ENCODE measurements at regions not wholly inside any gene's neighbourhood (a gene's known extent, or its start where the extent isn't known, plus 50 kb on each side); places are given as distances from the start of the nearest gene placed in this dataset.

DNA sequence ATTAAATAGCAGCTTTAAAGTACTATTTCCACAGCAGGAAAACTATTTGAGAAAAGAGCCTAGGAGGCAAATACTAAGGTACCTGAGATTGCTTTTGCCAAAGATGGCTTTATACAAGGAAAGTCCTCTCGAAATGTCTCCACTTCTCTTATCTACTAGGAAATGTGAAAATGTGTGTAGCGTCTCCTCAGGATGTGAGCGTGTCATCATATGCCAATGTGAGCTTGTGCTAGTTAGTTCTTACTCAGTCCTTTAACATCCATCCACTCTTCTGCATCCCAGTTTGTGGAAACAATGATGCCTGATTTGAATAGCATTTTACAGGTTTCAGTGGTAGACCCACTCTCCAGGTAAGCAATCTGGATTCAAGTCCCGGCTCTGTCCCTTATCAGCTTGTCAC, 421.0 kb downstream of the DYNC2H1 start:
- no peak for FAIRE-seq

DNA sequence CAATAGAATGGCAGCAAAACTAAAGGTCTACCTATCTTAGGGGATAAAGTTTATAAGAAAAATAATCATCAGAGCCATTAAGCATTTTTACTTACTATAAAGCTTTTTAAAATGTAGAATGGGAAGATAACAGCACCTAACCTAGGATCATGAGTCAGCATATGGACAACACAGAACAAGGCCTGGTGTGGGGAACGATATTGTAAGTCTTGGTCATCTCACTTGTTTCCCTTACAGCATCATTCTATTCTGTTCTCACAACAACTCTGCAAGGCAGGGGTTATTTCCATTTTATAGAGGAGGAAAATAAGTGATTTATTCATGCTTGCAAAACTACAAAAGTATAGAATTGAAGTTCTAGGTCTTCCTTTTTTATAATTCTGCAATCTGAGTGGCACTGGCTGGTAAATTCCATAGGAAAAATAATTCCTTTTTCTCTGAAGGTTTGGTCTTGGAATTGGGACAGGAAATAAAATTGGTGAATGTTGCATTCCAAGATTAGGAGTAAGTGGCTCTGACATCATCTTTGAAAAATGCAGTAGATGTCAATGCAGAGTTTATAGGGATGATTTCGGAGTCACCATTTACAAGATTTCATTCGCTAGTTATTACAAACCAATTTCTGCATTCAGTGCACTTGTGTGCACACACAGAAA, 423.0 kb downstream of the DYNC2H1 start:
- no peak for TF ChIP-seq POLR2A (IDR thresholded peaks at IDR 0.05; ENCODE audit: low read depth, low read length)
- DNase-seq (ENCODE audit: insufficient read length, low spot score) (peak; percentile 2), FAIRE-seq (peak; percentile 81)

More for the DNA sequence above, 421.0 kb downstream of the DYNC2H1 start:
- no peak for TF ChIP-seq POLR2A (IDR thresholded peaks at IDR 0.05; ENCODE audit: low read depth, low read length)
- no peak for DNase-seq (ENCODE audit: insufficient read length, low spot score)

DNA sequence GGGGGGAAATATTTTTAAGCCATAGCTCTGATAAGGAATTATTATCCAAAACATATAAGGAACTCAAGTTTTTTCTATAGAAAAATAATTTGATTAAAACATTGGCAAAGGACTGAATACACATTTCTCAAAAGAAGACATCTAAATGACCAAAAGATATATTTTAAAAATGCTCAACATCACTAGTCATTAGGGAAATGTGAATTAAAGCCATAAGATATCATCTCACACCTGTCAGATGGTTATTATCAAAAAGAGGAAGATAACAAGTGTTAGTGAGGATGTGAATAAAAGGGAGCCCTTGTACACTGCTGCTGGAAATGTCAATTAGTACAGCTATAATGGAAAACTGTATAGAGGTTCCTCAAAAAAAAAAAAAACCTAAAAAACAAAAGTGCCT, 425.0 kb downstream of the DYNC2H1 start:
- FAIRE-seq (no peak), DNase-seq (ENCODE audit: insufficient read length, low spot score) (no peak)
- no peak for TF ChIP-seq POLR2A (IDR thresholded peaks at IDR 0.05; ENCODE audit: low read depth, low read length)

DNA sequence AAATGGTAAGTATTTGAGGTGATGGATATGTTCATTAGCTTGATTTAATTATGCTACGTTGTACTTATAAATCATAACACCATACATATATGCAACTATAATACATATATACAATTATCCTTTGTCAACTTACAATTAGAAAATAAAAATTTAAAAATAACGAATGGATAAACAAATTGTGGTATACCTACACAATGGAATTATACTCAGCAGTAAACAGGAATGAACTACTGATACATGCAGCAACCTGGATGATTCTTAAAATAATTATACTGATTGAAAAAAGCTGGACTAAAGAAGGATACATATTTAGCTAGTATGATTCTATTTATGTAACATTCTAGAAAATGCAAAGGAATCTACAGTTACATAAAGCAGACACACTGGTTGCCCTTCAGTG, 425.7 kb downstream of the DYNC2H1 start:
- FAIRE-seq: no peak
- DNase-seq (ENCODE audit: insufficient read length, low spot score): no peak
- no peak for TF ChIP-seq POLR2A (IDR thresholded peaks at IDR 0.05; ENCODE audit: low read depth, low read length)

DNA sequence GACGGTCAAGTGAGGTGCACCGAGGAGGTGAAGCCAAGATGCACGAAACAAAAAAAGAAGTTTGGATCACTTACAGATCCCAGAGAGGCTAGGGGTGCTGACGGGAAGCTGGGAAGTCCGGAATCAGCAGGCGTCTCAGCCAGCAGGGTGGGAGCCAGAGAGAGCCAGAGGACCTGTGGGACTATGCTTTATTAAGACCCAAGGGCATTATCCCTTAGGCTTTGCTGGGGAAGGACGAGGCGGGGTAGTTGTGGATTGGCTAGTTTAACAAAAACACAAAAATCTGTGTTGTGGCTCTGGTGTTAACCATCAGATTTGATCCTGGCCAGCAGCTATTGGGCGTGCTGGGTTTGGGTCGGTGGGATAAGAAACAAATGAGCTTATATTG, 427.1 kb downstream of the DYNC2H1 start:
- no peak for TF ChIP-seq POLR2A (IDR thresholded peaks at IDR 0.05; ENCODE audit: low read depth, low read length)
- FAIRE-seq (no peak), DNase-seq (ENCODE audit: insufficient read length, low spot score) (no peak)

DNA sequence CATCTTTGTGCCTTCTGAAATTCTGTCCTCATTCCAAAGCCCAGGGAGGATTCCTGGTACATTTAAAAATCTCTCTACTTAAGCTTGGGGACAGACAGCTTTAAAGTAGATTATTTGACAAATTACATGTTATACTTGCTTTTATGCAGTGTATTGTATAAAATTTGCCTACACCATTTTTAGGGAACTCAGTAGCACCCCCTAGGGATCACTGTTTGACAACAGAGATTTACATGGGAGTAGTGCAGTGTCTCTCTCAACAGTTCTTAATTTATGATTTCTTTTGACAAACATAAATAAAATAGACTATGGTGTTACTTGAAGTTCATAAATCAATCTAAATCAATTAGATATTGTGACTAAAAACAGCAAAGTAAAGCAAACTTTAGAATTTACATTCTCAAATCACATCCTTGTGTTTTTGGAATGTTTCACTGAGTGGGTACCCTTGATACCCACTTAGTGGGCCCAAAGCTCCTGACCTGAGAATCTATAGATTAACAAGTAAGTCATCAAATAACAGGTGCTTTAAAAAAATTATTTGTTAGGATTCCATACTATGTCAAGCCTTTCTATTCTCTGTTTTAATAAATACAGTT, 428.8 kb downstream of the DYNC2H1 start:
- no peak for FAIRE-seq
- TF ChIP-seq POLR2A (IDR thresholded peaks at IDR 0.05; ENCODE audit: low read depth, low read length): no peak
- no peak for DNase-seq (ENCODE audit: insufficient read length, low spot score)

DNA sequence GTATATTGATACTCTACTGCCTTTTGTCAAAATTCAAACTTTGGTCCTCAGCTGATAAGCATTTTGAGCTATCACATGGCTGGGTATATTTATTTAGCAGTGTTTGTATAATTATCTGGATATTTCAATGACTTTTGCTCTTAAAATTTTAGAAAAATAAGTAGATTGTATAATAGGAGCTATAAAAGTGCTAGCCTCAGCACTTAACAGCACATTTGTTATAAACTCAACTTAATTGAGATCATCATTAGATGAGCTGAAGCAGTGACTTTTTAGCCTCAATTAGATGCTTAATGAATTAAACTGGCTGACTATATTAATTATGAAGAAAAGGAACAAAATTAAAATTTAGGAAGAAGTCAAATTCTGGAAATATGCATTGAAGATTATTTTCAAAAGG, 429.9 kb downstream of the DYNC2H1 start:
- DNase-seq (ENCODE audit: insufficient read length, low spot score) (no peak), FAIRE-seq (no peak)
- no peak for TF ChIP-seq POLR2A (IDR thresholded peaks at IDR 0.05; ENCODE audit: low read depth, low read length)

DNA sequence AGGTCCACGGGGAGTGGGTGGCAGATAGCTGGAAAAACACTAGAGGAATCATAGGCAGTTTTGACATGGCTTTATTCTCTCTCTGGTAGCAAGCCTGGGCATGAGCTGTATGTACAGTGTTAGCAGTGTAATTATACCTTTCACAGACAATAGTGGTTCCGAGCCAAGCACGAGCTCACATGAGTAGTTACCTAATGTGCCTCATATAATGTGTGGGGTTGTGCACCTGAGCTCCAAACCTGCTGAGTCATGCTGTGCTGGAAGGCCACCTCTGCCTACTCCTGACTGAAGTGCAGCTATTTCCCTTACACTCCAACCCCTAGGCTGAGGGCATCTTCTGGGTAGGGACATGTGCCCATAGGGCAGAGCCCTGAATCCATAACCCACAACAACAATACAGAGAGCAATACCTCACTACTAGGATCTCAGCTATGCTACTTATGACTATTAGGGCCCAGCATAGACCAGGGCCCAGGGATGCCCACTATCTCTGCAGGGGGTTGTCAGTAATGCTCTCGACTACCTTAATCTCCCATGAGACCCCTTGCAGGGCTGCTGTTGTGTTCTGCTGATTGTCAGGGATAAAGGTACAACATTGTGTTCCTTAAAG, 432.1 kb downstream of the DYNC2H1 start:
- DNase-seq (ENCODE audit: insufficient read length, low spot score): no peak
- FAIRE-seq: no peak
- TF ChIP-seq POLR2A (IDR thresholded peaks at IDR 0.05; ENCODE audit: low read depth, low read length): no peak

DNA sequence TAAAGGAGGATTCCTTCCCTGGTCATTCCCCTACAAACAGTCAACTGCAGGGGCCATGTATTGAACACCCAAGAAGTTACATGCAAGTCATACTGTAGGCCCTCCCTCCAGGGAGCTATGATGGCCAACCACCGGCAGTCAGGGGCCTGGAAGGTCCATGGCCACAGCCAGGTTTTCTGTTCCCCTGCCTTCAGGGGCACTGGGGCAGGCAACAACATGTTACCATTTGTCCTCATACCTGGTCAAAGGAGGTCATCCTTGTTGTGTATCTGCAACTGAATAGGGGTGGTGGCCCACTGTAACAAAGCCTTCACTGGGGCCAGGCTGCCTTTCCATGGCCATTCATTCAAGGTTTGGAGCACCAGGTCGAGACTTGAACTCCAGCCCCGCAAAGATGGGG, 433.6 kb downstream of the DYNC2H1 start:
- DNase-seq (ENCODE audit: insufficient read length, low spot score) (no peak), FAIRE-seq (no peak)
- no peak for TF ChIP-seq POLR2A (IDR thresholded peaks at IDR 0.05; ENCODE audit: low read depth, low read length)

DNA sequence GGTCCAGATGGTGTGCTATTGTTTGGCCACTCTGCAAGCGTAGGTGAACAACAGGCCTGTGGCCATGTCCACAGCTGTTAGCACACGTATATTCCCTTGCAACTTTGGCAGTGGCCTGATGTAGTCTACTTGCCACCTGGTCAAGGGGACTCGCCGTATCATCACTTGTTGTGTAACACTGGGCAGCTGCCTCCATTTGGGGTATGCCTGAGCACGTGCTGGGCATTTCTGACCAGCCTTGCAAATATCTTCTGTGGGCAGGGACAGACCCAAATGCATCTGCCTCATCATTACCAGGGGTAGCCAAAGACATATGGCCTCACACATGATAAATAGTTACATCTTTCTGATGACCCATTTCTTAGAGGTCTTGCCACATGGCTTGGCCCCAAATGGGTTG, 434.2 kb downstream of the DYNC2H1 start:
- no peak for TF ChIP-seq POLR2A (IDR thresholded peaks at IDR 0.05; ENCODE audit: low read depth, low read length)
- DNase-seq (ENCODE audit: insufficient read length, low spot score) (no peak), FAIRE-seq (no peak)

DNA sequence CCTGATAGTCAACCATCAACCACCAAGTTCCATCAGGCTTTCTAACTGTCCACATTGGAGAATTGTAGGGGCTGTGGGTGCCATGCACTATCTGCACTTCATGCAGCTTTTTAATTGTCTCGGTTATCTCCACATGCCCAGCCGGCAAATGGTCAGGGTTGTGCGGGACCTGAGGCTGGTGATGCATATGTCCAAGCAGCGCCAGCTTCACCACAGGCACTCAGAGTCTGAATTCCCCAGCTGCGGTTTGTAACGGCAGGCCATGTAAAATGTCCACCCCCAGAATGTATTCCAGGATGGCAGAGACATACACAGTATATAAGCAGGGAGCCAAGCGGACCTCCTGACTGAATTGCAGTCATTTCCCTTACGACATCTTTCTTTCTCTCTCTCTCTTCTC, 435.6 kb downstream of the DYNC2H1 start:
- FAIRE-seq (no peak), DNase-seq (ENCODE audit: insufficient read length, low spot score) (peak; percentile 2)
- no peak for TF ChIP-seq POLR2A (IDR thresholded peaks at IDR 0.05; ENCODE audit: low read depth, low read length)

DNA sequence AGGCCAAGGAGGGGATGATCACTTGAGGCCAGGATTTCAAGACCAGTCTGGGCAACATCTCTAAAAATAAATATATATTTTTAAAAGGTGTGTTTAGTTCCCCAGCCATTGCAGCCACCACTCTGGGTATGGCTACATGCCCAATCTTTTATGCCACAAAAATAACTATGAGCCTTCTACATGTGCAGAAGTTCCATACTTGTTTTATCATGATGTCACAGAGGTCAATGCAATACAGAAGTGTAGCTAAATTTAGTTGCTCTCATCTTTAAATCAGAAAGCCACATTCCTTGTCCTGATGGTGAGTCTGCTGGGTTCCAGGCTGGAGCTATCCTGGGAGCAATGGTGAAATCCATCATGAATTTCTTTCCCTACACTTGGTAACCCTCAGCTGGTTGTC, 436.3 kb downstream of the DYNC2H1 start:
- FAIRE-seq (no peak), DNase-seq (ENCODE audit: insufficient read length, low spot score) (no peak)
- TF ChIP-seq POLR2A (IDR thresholded peaks at IDR 0.05; ENCODE audit: low read depth, low read length): no peak

DNA sequence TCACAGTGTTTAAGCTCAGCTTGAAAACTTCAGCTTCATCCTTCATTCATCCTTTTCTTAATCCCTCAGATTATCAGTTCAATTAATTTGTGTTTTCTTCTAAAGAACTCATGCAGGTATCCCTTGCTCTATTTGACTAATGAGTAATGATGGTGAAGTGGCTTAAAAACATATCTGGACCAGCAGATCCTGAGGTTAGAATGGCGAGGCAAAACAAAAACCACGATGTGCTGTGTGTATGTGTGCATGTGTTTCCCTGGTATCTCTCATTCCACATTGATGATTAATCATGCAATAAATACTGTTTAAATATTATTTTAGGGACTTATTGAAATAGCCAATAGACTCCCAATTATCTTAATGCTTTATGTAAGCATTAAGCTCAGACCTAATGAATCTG, 437.0 kb downstream of the DYNC2H1 start:
- no peak for DNase-seq (ENCODE audit: insufficient read length, low spot score)

DNA sequence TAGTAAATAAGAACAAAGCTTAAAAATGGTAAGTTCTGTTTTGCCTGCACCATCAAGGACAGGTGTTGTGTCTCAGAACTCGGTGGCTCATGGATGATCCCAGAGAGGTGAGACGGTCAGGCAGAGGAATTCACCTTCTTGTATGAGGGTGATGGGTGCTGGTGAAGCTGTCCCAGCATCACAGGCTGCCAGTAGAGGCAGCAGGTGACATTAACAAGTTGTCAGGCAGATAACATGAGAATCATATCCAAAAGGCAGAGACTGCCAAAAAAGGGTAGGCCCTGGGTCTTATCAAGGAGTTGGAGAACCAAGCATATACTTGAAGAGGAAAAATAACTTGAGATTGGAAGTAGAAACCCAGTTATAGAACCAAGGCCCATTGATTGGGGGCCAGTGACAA, 437.8 kb downstream of the DYNC2H1 start:
- FAIRE-seq (no peak), DNase-seq (ENCODE audit: insufficient read length, low spot score) (no peak)
- no peak for TF ChIP-seq POLR2A (IDR thresholded peaks at IDR 0.05; ENCODE audit: low read depth, low read length)

More for the DNA sequence above, 437.0 kb downstream of the DYNC2H1 start:
- no peak for FAIRE-seq
- no peak for TF ChIP-seq POLR2A (IDR thresholded peaks at IDR 0.05; ENCODE audit: low read depth, low read length)

DNA sequence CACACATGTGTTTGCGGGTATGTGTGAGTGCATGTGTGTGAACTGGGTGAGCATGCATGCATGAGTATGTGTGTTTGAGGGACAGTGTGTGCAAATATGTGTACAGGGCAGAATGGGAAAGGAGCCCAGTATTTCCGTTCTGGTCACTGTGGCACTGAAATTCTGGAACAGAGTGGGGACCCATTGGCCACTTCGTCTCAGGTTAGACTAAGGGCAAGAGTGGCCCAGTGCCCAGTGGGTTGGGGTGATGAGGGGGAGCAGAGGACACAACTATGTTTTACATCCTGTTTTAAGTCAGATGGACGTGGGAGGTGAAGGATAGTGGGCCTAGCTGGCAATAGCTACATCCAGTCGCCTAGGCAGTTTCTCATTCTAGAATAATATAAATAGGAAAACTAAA, 438.5 kb downstream of the DYNC2H1 start:
- DNase-seq (ENCODE audit: insufficient read length, low spot score) (no peak), FAIRE-seq (no peak)
- no peak for TF ChIP-seq POLR2A (IDR thresholded peaks at IDR 0.05; ENCODE audit: low read depth, low read length)
